ENCODE measurements at regions not wholly inside any gene's neighbourhood (a gene's known extent, or its start where the extent isn't known, plus 50 kb on each side); places are given as distances from the start of the nearest gene placed in this dataset.
"Not testable (repeated sequence)": the region's sequence is repeated elsewhere in the genome, so short reads cannot be mapped to it uniquely, and the experiment has no call there.

- H3K27me3 ChIP-seq (ENCODE audit: control insufficient read depth in 1 of 2, insufficient read depth in 2 of 2, low read length in 2 of 2), result no peaks in the 10 kb centered on the region
- 85 to 86% methylated on average over 9 of the region's 9 CpGs for WGBS, 2 donors
- H3K27ac ChIP-seq (ENCODE audit: low read depth in 2 of 2, low read length in 1 of 2), result no peak overlapping the region
- H3K4me1 ChIP-seq (ENCODE audit: control insufficient read depth in 2 of 2, insufficient read depth in 2 of 2, low read length in 1 of 2), result no peaks in the 10 kb centered on the region
- no peaks in the 10 kb centered on the region for H3K36me3 ChIP-seq (ENCODE audit: control insufficient read depth in 2 of 2, insufficient read depth in 2 of 2, low read length in 1 of 2)
- H3K4me3 ChIP-seq (ENCODE audit: low read depth in 1 of 2, low read length in 2 of 2), result no peak overlapping the region
- peaks cover 0 to 3% of the 10 kb centered on the region in 2 donors for H3K9me3 ChIP-seq (ENCODE audit: control insufficient read depth in 2 of 2, insufficient read depth in 1 of 2, low read depth in 1 of 2, low read length in 1 of 2)
Observed at GRCh38 chr9:102497709-102498108, 497.4 kb upstream of the CYLC2 start.

GRCh38 chr9:102486976-102487375 is 508.2 kb upstream of the CYLC2 start:
- H3K9me3 ChIP-seq (ENCODE audit: control insufficient read depth in 2 of 2, insufficient read depth in 1 of 2, low read depth in 1 of 2, low read length in 1 of 2), result not testable (repeated sequence)
- 95 to 96% methylated on average over 20 to 25 of the region's 25 CpGs for WGBS, 2 donors

DNA sequence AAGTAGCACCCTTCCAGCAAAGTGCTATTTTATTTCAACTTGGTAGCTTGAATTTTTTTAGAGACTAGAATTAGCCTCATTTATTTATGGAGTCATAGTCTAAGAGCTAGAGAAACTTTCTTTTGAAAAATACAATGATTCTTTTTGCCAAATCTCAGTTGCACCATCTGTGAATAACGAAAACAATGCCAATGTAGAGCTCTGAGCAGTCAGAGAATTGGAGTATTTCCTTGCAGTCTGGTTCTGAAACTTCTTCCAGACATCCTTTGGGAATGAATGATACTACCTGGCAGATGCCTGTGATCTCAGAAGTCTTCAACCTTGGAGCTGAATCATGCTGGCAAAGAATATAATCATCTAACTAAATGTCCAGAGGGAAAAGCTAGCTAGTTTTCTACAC is 511.5 kb upstream of the CYLC2 start:
- no peak overlapping the region for H3K27ac ChIP-seq (ENCODE audit: low read depth in 2 of 2, low read length in 1 of 2)
- 45 to 49% methylated on average over 1 of the region's 1 CpG for WGBS, 2 donors
- peaks cover 0 to 7% of the 10 kb centered on the region in 2 donors for H3K9me3 ChIP-seq (ENCODE audit: control insufficient read depth in 2 of 2, insufficient read depth in 1 of 2, low read depth in 1 of 2, low read length in 1 of 2)
- H3K4me1 ChIP-seq (ENCODE audit: control insufficient read depth in 2 of 2, insufficient read depth in 2 of 2, low read length in 1 of 2), result no peaks in the 10 kb centered on the region
- no peaks in the 10 kb centered on the region for H3K36me3 ChIP-seq (ENCODE audit: control insufficient read depth in 2 of 2, insufficient read depth in 2 of 2, low read length in 1 of 2)
- H3K4me3 ChIP-seq (ENCODE audit: low read depth in 1 of 2, low read length in 2 of 2), result no peak overlapping the region
- H3K27me3 ChIP-seq (ENCODE audit: control insufficient read depth in 1 of 2, insufficient read depth in 2 of 2, low read length in 2 of 2), result no peaks in the 10 kb centered on the region

More at GRCh38 chr9:102486976-102487375, 508.2 kb upstream of the CYLC2 start:
- H3K27ac ChIP-seq (ENCODE audit: low read depth in 2 of 2, low read length in 1 of 2); H3K4me3 ChIP-seq (ENCODE audit: low read depth in 1 of 2, low read length in 2 of 2); H3K36me3 ChIP-seq (ENCODE audit: control insufficient read depth in 2 of 2, insufficient read depth in 2 of 2, low read length in 1 of 2); H3K4me1 ChIP-seq (ENCODE audit: control insufficient read depth in 2 of 2, insufficient read depth in 2 of 2, low read length in 1 of 2); H3K27me3 ChIP-seq (ENCODE audit: control insufficient read depth in 1 of 2, insufficient read depth in 2 of 2, low read length in 2 of 2): not testable (repeated sequence)

DNA sequence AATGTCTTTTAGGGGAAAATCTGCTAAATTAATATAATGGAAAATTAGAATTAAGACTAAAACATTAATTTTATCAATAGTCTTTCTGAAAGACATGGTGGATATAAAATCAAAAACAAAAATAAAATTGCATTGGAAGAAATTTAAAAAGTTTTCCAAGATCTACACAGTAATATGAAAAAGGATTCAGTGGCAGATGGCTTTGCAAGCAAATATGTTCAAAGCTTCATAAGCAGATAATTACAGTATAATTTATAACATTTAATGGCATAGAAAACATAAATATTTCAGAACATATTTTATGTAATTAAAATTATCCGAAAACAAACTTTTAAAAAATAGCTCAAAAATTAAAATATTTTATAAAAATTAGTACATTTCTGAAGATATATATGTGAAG is 512.4 kb upstream of the CYLC2 start:
- Histone ChIP-seq H3K9me3 (ENCODE audit: control insufficient read depth in 2 of 2, insufficient read depth in 1 of 2, low read depth in 1 of 2, low read length in 1 of 2) (peaks cover 0 to 7% of the 10 kb centered on the region in 2 donors), H3K27me3 (ENCODE audit: control insufficient read depth in 1 of 2, insufficient read depth in 2 of 2, low read length in 2 of 2) (no peaks in the 10 kb centered on the region), H3K36me3 (ENCODE audit: control insufficient read depth in 2 of 2, insufficient read depth in 2 of 2, low read length in 1 of 2) (no peaks in the 10 kb centered on the region), H3K4me1 (ENCODE audit: control insufficient read depth in 2 of 2, insufficient read depth in 2 of 2, low read length in 1 of 2) (no peaks in the 10 kb centered on the region), H3K4me3 (ENCODE audit: low read depth in 1 of 2, low read length in 2 of 2) (no peak overlapping the region), H3K27ac (ENCODE audit: low read depth in 2 of 2, low read length in 1 of 2) (no peak overlapping the region)
- 90 to 93% methylated on average over 1 of the region's 1 CpG for WGBS, 2 donors

- no peak overlapping the region for H3K4me3 ChIP-seq (ENCODE audit: low read depth in 1 of 2, low read length in 2 of 2)
- WGBS, 2 donors, result 68 to 75% methylated on average over 3 of the region's 3 CpGs
- H3K36me3 ChIP-seq (ENCODE audit: control insufficient read depth in 2 of 2, insufficient read depth in 2 of 2, low read length in 1 of 2), result no peaks in the 10 kb centered on the region
- H3K27ac ChIP-seq (ENCODE audit: low read depth in 2 of 2, low read length in 1 of 2), result no peak overlapping the region
- peaks cover 0 to 3% of the 10 kb centered on the region in 2 donors for H3K9me3 ChIP-seq (ENCODE audit: control insufficient read depth in 2 of 2, insufficient read depth in 1 of 2, low read depth in 1 of 2, low read length in 1 of 2)
- H3K4me1 ChIP-seq (ENCODE audit: control insufficient read depth in 2 of 2, insufficient read depth in 2 of 2, low read length in 1 of 2), result no peaks in the 10 kb centered on the region
- H3K27me3 ChIP-seq (ENCODE audit: control insufficient read depth in 1 of 2, insufficient read depth in 2 of 2, low read length in 2 of 2), result no peaks in the 10 kb centered on the region
Observed at GRCh38 chr9:102479191-102479590, 515.9 kb upstream of the CYLC2 start.

GRCh38 chr9:102474357-102474756 is 520.8 kb upstream of the CYLC2 start:
- H3K27ac ChIP-seq (ENCODE audit: low read depth in 2 of 2, low read length in 1 of 2), result no peak overlapping the region
- no peaks in the 10 kb centered on the region for H3K4me1 ChIP-seq (ENCODE audit: control insufficient read depth in 2 of 2, insufficient read depth in 2 of 2, low read length in 1 of 2)
- no peaks in the 10 kb centered on the region for H3K36me3 ChIP-seq (ENCODE audit: control insufficient read depth in 2 of 2, insufficient read depth in 2 of 2, low read length in 1 of 2)
- peaks cover 0 to 2% of the 10 kb centered on the region in 2 donors for H3K9me3 ChIP-seq (ENCODE audit: control insufficient read depth in 2 of 2, insufficient read depth in 1 of 2, low read depth in 1 of 2, low read length in 1 of 2)
- no peak overlapping the region for H3K4me3 ChIP-seq (ENCODE audit: low read depth in 1 of 2, low read length in 2 of 2)
- WGBS, 2 donors, result 72 to 82% methylated on average over 2 of the region's 2 CpGs
- H3K27me3 ChIP-seq (ENCODE audit: control insufficient read depth in 1 of 2, insufficient read depth in 2 of 2, low read length in 2 of 2), result no peaks in the 10 kb centered on the region

DNA sequence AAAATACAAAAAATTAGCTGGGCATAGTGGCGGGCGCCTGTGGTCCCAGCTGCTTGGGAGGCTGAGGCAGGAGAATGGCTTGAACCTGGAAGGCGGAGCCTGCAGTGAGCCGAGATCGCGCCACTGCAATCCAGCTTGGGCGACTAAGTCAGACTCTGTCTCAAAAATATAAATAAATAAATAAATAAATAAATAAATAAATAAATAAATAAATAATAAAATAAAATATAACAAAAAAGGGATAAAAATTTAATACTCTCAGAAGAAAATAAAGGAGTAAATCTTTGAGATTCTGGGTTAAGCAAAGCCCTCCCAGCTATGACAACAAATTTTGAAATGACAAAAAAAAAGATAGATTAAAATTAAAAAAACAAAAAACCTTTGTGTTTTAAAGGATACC is 525.7 kb upstream of the CYLC2 start:
- H3K9me3 ChIP-seq (ENCODE audit: control insufficient read depth in 2 of 2, insufficient read depth in 1 of 2, low read depth in 1 of 2, low read length in 1 of 2); H3K4me1 ChIP-seq (ENCODE audit: control insufficient read depth in 2 of 2, insufficient read depth in 2 of 2, low read length in 1 of 2); H3K27ac ChIP-seq (ENCODE audit: low read depth in 2 of 2, low read length in 1 of 2); H3K27me3 ChIP-seq (ENCODE audit: control insufficient read depth in 1 of 2, insufficient read depth in 2 of 2, low read length in 2 of 2); H3K36me3 ChIP-seq (ENCODE audit: control insufficient read depth in 2 of 2, insufficient read depth in 2 of 2, low read length in 1 of 2); H3K4me3 ChIP-seq (ENCODE audit: low read depth in 1 of 2, low read length in 2 of 2): not testable (repeated sequence)
- WGBS, 2 donors, result 96 to 98% methylated on average over 5 to 6 of the region's 7 CpGs

GRCh38 chr9:102461156-102461819 is 533.8 kb upstream of the CYLC2 start:
- no peak overlapping the region for H3K27ac ChIP-seq (ENCODE audit: low read depth in 2 of 2, low read length in 1 of 2)
- H3K27me3 ChIP-seq (ENCODE audit: control insufficient read depth in 1 of 2, insufficient read depth in 2 of 2, low read length in 2 of 2), result no peaks in the 10 kb centered on the region
- no peaks in the 10 kb centered on the region for H3K4me1 ChIP-seq (ENCODE audit: control insufficient read depth in 2 of 2, insufficient read depth in 2 of 2, low read length in 1 of 2)
- H3K9me3 ChIP-seq (ENCODE audit: control insufficient read depth in 2 of 2, insufficient read depth in 1 of 2, low read depth in 1 of 2, low read length in 1 of 2), result peaks cover 0 to 3% of the 10 kb centered on the region in 2 donors
- WGBS, 2 donors, result 86 to 88% methylated on average over 2 of the region's 2 CpGs
- no peaks in the 10 kb centered on the region for H3K36me3 ChIP-seq (ENCODE audit: control insufficient read depth in 2 of 2, insufficient read depth in 2 of 2, low read length in 1 of 2)
- H3K4me3 ChIP-seq (ENCODE audit: low read depth in 1 of 2, low read length in 2 of 2), result no peak overlapping the region

DNA sequence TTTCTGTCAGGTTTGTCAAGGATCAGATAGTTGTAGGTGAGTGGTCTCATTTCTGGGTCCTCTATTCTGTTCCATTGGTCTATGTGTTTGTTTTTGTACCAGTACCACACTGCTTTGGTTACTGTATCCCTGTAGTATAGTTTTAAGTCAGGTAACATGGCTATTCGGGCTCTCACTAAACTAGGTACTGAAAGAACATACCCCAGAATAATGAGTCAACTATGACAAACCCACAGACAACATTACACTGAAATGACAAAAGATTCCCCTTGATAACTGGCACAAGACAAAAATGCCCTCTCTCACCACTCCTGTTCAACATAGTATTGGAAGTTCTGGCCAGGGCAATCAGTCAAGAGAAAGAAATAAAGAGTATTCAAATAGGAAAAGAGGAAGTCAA is 535.3 kb upstream of the CYLC2 start:
- H3K4me3 ChIP-seq (ENCODE audit: low read depth in 1 of 2, low read length in 2 of 2), result no peak overlapping the region
- no peak overlapping the region for H3K27ac ChIP-seq (ENCODE audit: low read depth in 2 of 2, low read length in 1 of 2)
- H3K27me3 ChIP-seq (ENCODE audit: control insufficient read depth in 1 of 2, insufficient read depth in 2 of 2, low read length in 2 of 2), result no peaks in the 10 kb centered on the region
- no peaks in the 10 kb centered on the region for H3K36me3 ChIP-seq (ENCODE audit: control insufficient read depth in 2 of 2, insufficient read depth in 2 of 2, low read length in 1 of 2)
- H3K9me3 ChIP-seq (ENCODE audit: control insufficient read depth in 2 of 2, insufficient read depth in 1 of 2, low read depth in 1 of 2, low read length in 1 of 2), result peaks cover 0 to 3% of the 10 kb centered on the region in 2 donors
- WGBS, 2 donors, result 58 to 66% methylated on average over 1 of the region's 1 CpG
- no peaks in the 10 kb centered on the region for H3K4me1 ChIP-seq (ENCODE audit: control insufficient read depth in 2 of 2, insufficient read depth in 2 of 2, low read length in 1 of 2)

- no peaks in the 10 kb centered on the region for H3K4me1 ChIP-seq (ENCODE audit: control insufficient read depth in 2 of 2, insufficient read depth in 2 of 2, low read length in 1 of 2)
- H3K9me3 ChIP-seq (ENCODE audit: control insufficient read depth in 2 of 2, insufficient read depth in 1 of 2, low read depth in 1 of 2, low read length in 1 of 2), result peaks cover 0 to 3% of the 10 kb centered on the region in 2 donors
- no peaks in the 10 kb centered on the region for H3K36me3 ChIP-seq (ENCODE audit: control insufficient read depth in 2 of 2, insufficient read depth in 2 of 2, low read length in 1 of 2)
- no peak overlapping the region for H3K27ac ChIP-seq (ENCODE audit: low read depth in 2 of 2, low read length in 1 of 2)
- no peaks in the 10 kb centered on the region for H3K27me3 ChIP-seq (ENCODE audit: control insufficient read depth in 1 of 2, insufficient read depth in 2 of 2, low read length in 2 of 2)
- no peak overlapping the region for H3K4me3 ChIP-seq (ENCODE audit: low read depth in 1 of 2, low read length in 2 of 2)
- 78 to 82% methylated on average over 1 of the region's 1 CpG for WGBS, 2 donors
Observed at GRCh38 chr9:102456562-102456961, 538.6 kb upstream of the CYLC2 start.
